MM.1S (cell line): ENCODE measurements at regions not wholly inside any gene's neighbourhood (a gene's known extent, or its start where the extent isn't known, plus 50 kb on each side); places are given as distances from the start of the nearest gene placed in this dataset.

Experiments used
- DNase-seq: peaks from one replicate; pipeline ENCODE4 v3.0.0-alpha.2; 2015
- H2AFZ ChIP-seq: fragments of 300-600 bp; sonication (generic); 2 replicates; pipeline ENCODE4 v1.6.0; 2016; ENCODE audit warnings: antibody characterized with exemption, low read length
- H3F3A ChIP-seq: fragments of 300-600 bp; sonication (generic); 2 replicates; pipeline ENCODE4 v1.6.1; 2016; ENCODE audit warnings: mild to moderate bottlenecking, antibody characterized with exemption, low read length, moderate library complexity, mixed read lengths; ENCODE audit not compliant: insufficient read depth
- H3K27ac ChIP-seq: fragments of 300-600 bp; sonication (generic); 2 replicates; pipeline ENCODE4 v1.5.1; 2016; ENCODE audit warnings: mild to moderate bottlenecking, low read length
- H3K27me3 ChIP-seq: fragments of 300-600 bp; sonication (generic); replicated peaks from 2 replicates; pipeline ENCODE4 v1.6.0; 2016; ENCODE audit warnings: low read length; ENCODE audit not compliant: insufficient read depth
- H3K36me3 ChIP-seq: fragments of 300-600 bp; sonication (generic); replicated peaks from 2 replicates; pipeline ENCODE4 v1.6.1; 2016; ENCODE audit warnings: mild to moderate bottlenecking, low read length, mixed read lengths; ENCODE audit not compliant: insufficient read depth
- H3K4me1 ChIP-seq: fragments of 300-600 bp; sonication (generic); 2 replicates; pipeline ENCODE4 v1.6.1; 2016; ENCODE audit warnings: low read length, mixed read lengths
- H3K4me2 ChIP-seq: fragments of 300-600 bp; sonication (generic); 2 replicates; pipeline ENCODE4 v1.6.0; 2016; ENCODE audit warnings: low read depth, low read length
- H3K4me3 ChIP-seq: fragments of 300-600 bp; sonication (generic); 2 replicates; pipeline ENCODE4 v1.5.1; 2016; ENCODE audit warnings: low read length, mixed read lengths
- H3K79me2 ChIP-seq: fragments of 300-600 bp; sonication (generic); 2 replicates; pipeline ENCODE4 v1.6.1; 2016; ENCODE audit warnings: mixed run types, low read length, mixed read lengths
- H3K9ac ChIP-seq: fragments of 300-600 bp; sonication (generic); 2 replicates; pipeline ENCODE4 v1.6.1; 2016; ENCODE audit warnings: low read length, mixed read lengths
- H3K9me2 ChIP-seq: fragments of 300-600 bp; sonication (generic); replicated peaks from 2 replicates; pipeline ENCODE4 v1.6.1; 2016; ENCODE audit warnings: mild to moderate bottlenecking, low read length, mixed read lengths; ENCODE audit not compliant: insufficient read depth
- H3K9me3 ChIP-seq: fragments of 300-600 bp; sonication (generic); replicated peaks from 2 replicates; pipeline ENCODE4 v1.6.1; 2016; ENCODE audit warnings: mild to moderate bottlenecking, low read length, mixed read lengths; ENCODE audit not compliant: insufficient read depth
- H4K20me1 ChIP-seq: fragments of 300-600 bp; sonication (generic); 2 replicates; pipeline ENCODE4 v1.6.1; 2016; ENCODE audit warnings: mild to moderate bottlenecking, low read length, moderate library complexity, mixed read lengths; ENCODE audit not compliant: insufficient read depth
- CTCF ChIP-seq: fragments of 300-600 bp; sonication (generic); IDR thresholded peaks from 2 replicates; pipeline ENCODE4 v1.5.1; 2016; ENCODE audit warnings: antibody characterized with exemption, low read length, mixed read lengths
- EZH2 ChIP-seq: fragments of 300-600 bp; sonication (generic); optimal IDR thresholded peaks from 2 replicates; pipeline ENCODE3; 2017; ENCODE audit warnings: low read depth, mild to moderate bottlenecking, antibody characterized with exemption, low read length, mixed read lengths
- EZH2phosphoT487 ChIP-seq: fragments of 300-600 bp; sonication (generic); IDR thresholded peaks from 2 replicates; pipeline ENCODE4 v1.6.1; 2018; ENCODE audit warnings: antibody characterized with exemption, low read length

- Histone ChIP-seq H3K9me3 (no peaks in the 10 kb centered on the region), H3K27me3 (no peaks in the 10 kb centered on the region), H3K36me3 (no peaks in the 10 kb centered on the region), H3K79me2 (no peaks in the 10 kb centered on the region), H3K4me1 (no peaks in the 10 kb centered on the region), H2AFZ (no peak overlapping the region), H3K9ac (no peak overlapping the region), H3K9me2 (no peaks in the 10 kb centered on the region), H3K4me2 (no peak overlapping the region), H3F3A (no peaks in the 10 kb centered on the region), H4K20me1 (no peaks in the 10 kb centered on the region), H3K27ac (no peak overlapping the region), H3K4me3 (no peak overlapping the region)
- DNase-seq: no peak
- TF ChIP-seq EZH2 (no peak), CTCF (no peak), EZH2phosphoT487 (no peak)
Observed at GRCh38 chr6:154561750-154562149, 51.3 kb upstream of the CNKSR3 start.

- no peaks in the 10 kb centered on the region for H3K27me3 ChIP-seq
- H3K4me1 ChIP-seq: no peaks in the 10 kb centered on the region
- no peak overlapping the region for H2AFZ ChIP-seq
- H3K4me3 ChIP-seq: no peak overlapping the region
- no peaks in the 10 kb centered on the region for H4K20me1 ChIP-seq
- no peaks in the 10 kb centered on the region for H3K79me2 ChIP-seq
- H3F3A ChIP-seq: no peaks in the 10 kb centered on the region
- no peak for TF ChIP-seq EZH2phosphoT487
- no peak overlapping the region for H3K4me2 ChIP-seq
- no peaks in the 10 kb centered on the region for H3K9me3 ChIP-seq
- H3K36me3 ChIP-seq: no peaks in the 10 kb centered on the region
- no peak overlapping the region for H3K9ac ChIP-seq
- DNase-seq: no peak
- no peaks in the 10 kb centered on the region for H3K9me2 ChIP-seq
- H3K27ac ChIP-seq: no peak overlapping the region
Observed at GRCh38 chr6:154565331-154565730, 54.8 kb upstream of the CNKSR3 start.

GRCh38 chr6:154566866-154567265 lies 56.4 kb upstream of the CNKSR3 start:
- H3K9ac ChIP-seq: no peak overlapping the region
- TF ChIP-seq CTCF (no peak), EZH2 (no peak), EZH2phosphoT487 (no peak)
- no peaks in the 10 kb centered on the region for H3K9me2 ChIP-seq
- no peak overlapping the region for H3K27ac ChIP-seq
- H3K27me3 ChIP-seq: no peaks in the 10 kb centered on the region
- no peak overlapping the region for H3K4me3 ChIP-seq
- no peaks in the 10 kb centered on the region for H3K36me3 ChIP-seq
- H3F3A ChIP-seq: no peaks in the 10 kb centered on the region
- no peaks in the 10 kb centered on the region for H4K20me1 ChIP-seq
- H3K9me3 ChIP-seq: no peaks in the 10 kb centered on the region
- H2AFZ ChIP-seq: no peak overlapping the region
- DNase-seq: no peak
- H3K4me1 ChIP-seq: no peaks in the 10 kb centered on the region
- no peaks in the 10 kb centered on the region for H3K79me2 ChIP-seq
- H3K4me2 ChIP-seq: no peak overlapping the region

GRCh38 chr6:154567695-154568220 lies 57.3 kb upstream of the CNKSR3 start:
- Histone ChIP-seq H3K9me3 (no peaks in the 10 kb centered on the region), H3K9ac (no peak overlapping the region), H3K79me2 (no peaks in the 10 kb centered on the region), H2AFZ (no peak overlapping the region), H3K36me3 (no peaks in the 10 kb centered on the region), H3K27me3 (no peaks in the 10 kb centered on the region), H4K20me1 (no peaks in the 10 kb centered on the region), H3K9me2 (no peaks in the 10 kb centered on the region), H3K4me1 (no peaks in the 10 kb centered on the region), H3K4me2 (no peak overlapping the region), H3K4me3 (no peak overlapping the region), H3F3A (no peaks in the 10 kb centered on the region), H3K27ac (no peak overlapping the region)
- TF ChIP-seq EZH2 (no peak), EZH2phosphoT487 (no peak), CTCF (no peak)
- no peak for DNase-seq
